ENCODE measurements at regions not wholly inside any gene's neighbourhood (a gene's known extent, or its start where the extent isn't known, plus 50 kb on each side); places are given as distances from the start of the nearest gene placed in this dataset.

- H2AFZ ChIP-seq (ENCODE audit: low read depth) = no peak overlapping the region
- peaks cover 9% of the 10 kb centered on the region; the same call in 1 of the 2 replicates for H3K27me3 ChIP-seq (ENCODE audit: insufficient read depth)
- no peaks in the 10 kb centered on the region for H4K20me1 ChIP-seq (ENCODE audit: insufficient read depth)
- H3K36me3 ChIP-seq (replicated peaks in 1 of 2; ENCODE audit: control insufficient read depth in 1 of 2, insufficient read depth in 2 of 2, low read length in 1 of 2) = no peaks in the 10 kb centered on the region
- H3K9me3 ChIP-seq = no peaks in the 10 kb centered on the region
- DNase-seq = no peak
- ChIA-PET CTCF (interaction anchor here (0.7 kb wide), 1 partner anchor 564 kb away, joined by 3 read pairs; no protein-coding TSS in a partner anchor), POLR2A (no interaction called here)
- no peaks in the 10 kb centered on the region for H3F3A ChIP-seq (replicated peaks; ENCODE audit: insufficient read depth)
- no peak overlapping the region for H3K27ac ChIP-seq (ENCODE audit: low read depth in 2 of 2, low read length in 1 of 2)
- no peaks in the 10 kb centered on the region for H3K9me2 ChIP-seq
- H3K9ac ChIP-seq = no peak overlapping the region
- no peak overlapping the region for H3K4me2 ChIP-seq
- no peak overlapping the region for H3K4me3 ChIP-seq (ENCODE audit: low read depth in 2 of 2, low read length in 1 of 2)
- 13% methylated on average over 1 of the region's 1 CpG for WGBS (ENCODE audit: low lambda C conversion rate)
- no peaks in the 10 kb centered on the region for H3K79me2 ChIP-seq (ENCODE audit: insufficient read depth)
- no peaks in the 10 kb centered on the region for H3K4me1 ChIP-seq (ENCODE audit: control insufficient read depth in 1 of 2, insufficient read depth in 2 of 2, low read depth in 1 of 2, low read length in 1 of 2)
- TF ChIP-seq NRF1 (IDR thresholded peaks at IDR 0.05; ENCODE audit: low read depth, low read length) (no peak), IRF3 (IDR thresholded peaks at IDR 0.05; ENCODE audit: low read depth, low read length) (no peak), CHD2 (IDR thresholded peaks at IDR 0.05; ENCODE audit: low read length, partially characterized antibody) (no peak), SIN3A (IDR thresholded peaks at IDR 0.05; ENCODE audit: borderline replicate concordance, low read depth, low read length) (no peak), FOSL2 (IDR thresholded peaks at IDR 0.05; ENCODE audit: borderline replicate concordance, low read depth) (no peak)
Observed at GRCh38 chr7:17546592-17546991, 248.1 kb downstream of the AHR start.

GRCh38 chr7:17548014-17548653 is 249.7 kb downstream of the AHR start:
- Histone ChIP-seq H3K36me3 (replicated peaks in 1 of 2; ENCODE audit: control insufficient read depth in 1 of 2, insufficient read depth in 2 of 2, low read length in 1 of 2) (no peaks in the 10 kb centered on the region), H3K9me3 (no peaks in the 10 kb centered on the region), H3K27ac (ENCODE audit: low read depth in 2 of 2, low read length in 1 of 2) (no peak overlapping the region), H3F3A (replicated peaks; ENCODE audit: insufficient read depth) (no peaks in the 10 kb centered on the region), H3K4me1 (ENCODE audit: control insufficient read depth in 1 of 2, insufficient read depth in 2 of 2, low read depth in 1 of 2, low read length in 1 of 2) (no peaks in the 10 kb centered on the region), H2AFZ (ENCODE audit: low read depth) (no peak overlapping the region), H4K20me1 (ENCODE audit: insufficient read depth) (no peaks in the 10 kb centered on the region), H3K4me3 (ENCODE audit: low read depth in 2 of 2, low read length in 1 of 2) (no peak overlapping the region), H3K9ac (no peak overlapping the region), H3K27me3 (ENCODE audit: insufficient read depth) (peaks cover 9% of the 10 kb centered on the region; the same call in 1 of the 2 replicates), H3K4me2 (no peak overlapping the region), H3K9me2 (no peaks in the 10 kb centered on the region), H3K79me2 (ENCODE audit: insufficient read depth) (no peaks in the 10 kb centered on the region)
- CTCF ChIA-PET = no interaction called here
- WGBS (ENCODE audit: low lambda C conversion rate) = 10% methylated on average over 4 of the region's 4 CpGs
- no peak for TF ChIP-seq POLR2AphosphoS5 (IDR thresholded peaks at IDR 0.05; ENCODE audit: low read depth, low read length)
- TF ChIP-seq GABPA (IDR thresholded peaks at IDR 0.05; ENCODE audit: low read depth) = no peak
- no peak for TF ChIP-seq FOXM1 (IDR thresholded peaks at IDR 0.05; ENCODE audit: low read depth)
- no peak for TF ChIP-seq JUND (IDR thresholded peaks at IDR 0.05)
- TF ChIP-seq GATA2 (CRISPR knock-in tag; IDR thresholded peaks at IDR 0.05) = no peak
- TF ChIP-seq MEF2A (IDR thresholded peaks at IDR 0.05; ENCODE audit: borderline replicate concordance, low read depth) = no peak
- no peak for TF ChIP-seq SMC3 (IDR thresholded peaks at IDR 0.05; ENCODE audit: low read depth, low read length)
- TF ChIP-seq EZH2phosphoT487 (IDR thresholded peaks at IDR 0.05; ENCODE audit: borderline replicate concordance, low read depth) = no peak
- no peak for TF ChIP-seq TAF1 (IDR thresholded peaks at IDR 0.05; ENCODE audit: borderline replicate concordance, low read depth, low read length)
- no peak for TF ChIP-seq USF1 (IDR thresholded peaks at IDR 0.05; ENCODE audit: borderline replicate concordance, low read depth)
- no peak for TF ChIP-seq RCOR1 (IDR thresholded peaks at IDR 0.05; ENCODE audit: low read length)
- TF ChIP-seq CTCF (IDR thresholded peaks at IDR 0.05) = no peak; the same call in 1 of the 2 replicates
- no peak for TF ChIP-seq RXRA (IDR thresholded peaks at IDR 0.05; ENCODE audit: borderline replicate concordance, low read depth)
- DNase-seq = no peak
- POLR2A ChIA-PET = no interaction called here

All from SK-N-SH (cell line).